ENCODE measurements at regions not wholly inside any gene's neighbourhood (a gene's known extent, or its start where the extent isn't known, plus 50 kb on each side); places are given as distances from the start of the nearest gene placed in this dataset.

DNA sequence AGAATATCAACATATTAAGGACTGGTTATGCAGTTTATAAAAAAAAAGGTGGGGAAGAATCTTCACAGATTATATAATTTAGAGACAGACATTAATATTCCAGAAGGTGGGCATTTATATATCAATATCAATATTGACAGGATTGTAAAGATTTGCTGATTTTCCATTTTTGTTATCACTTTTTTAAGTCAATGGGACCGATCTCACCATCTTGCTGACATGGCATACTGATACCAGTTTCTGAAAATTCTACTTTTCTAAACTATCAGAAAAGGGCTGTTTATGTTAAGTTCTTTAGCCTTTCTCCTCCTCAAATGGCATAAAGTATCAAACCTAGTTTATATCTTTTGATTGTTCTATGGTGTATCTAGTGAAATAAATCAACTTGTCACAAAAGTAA, 344.1 kb upstream of the SOX5 start:
- Histone ChIP-seq H3K4me3 (no peak overlapping the region), H3K27ac (ENCODE audit: extremely low read depth, low read depth, low read length) (no peak overlapping the region), H2AFZ (ENCODE audit: low read depth, low read length) (no peak overlapping the region), H3K4me1 (replicated peaks in 1 of 2; ENCODE audit: control insufficient read depth in 2 of 2, insufficient read depth in 2 of 2, low read length in 2 of 2) (no peaks in the 10 kb centered on the region), H3K4me2 (ENCODE audit: insufficient read depth, low read length) (no peak overlapping the region), H3K36me3 (ENCODE audit: control insufficient read depth, insufficient read depth, low read length) (no peaks in the 10 kb centered on the region), H3K9ac (ENCODE audit: insufficient read depth in 1 of 2, low read depth in 2 of 2, low read length in 2 of 2) (no peak overlapping the region), H3K79me2 (ENCODE audit: control insufficient read depth, insufficient read depth, low read length) (no peaks in the 10 kb centered on the region), H4K20me1 (replicated peaks; ENCODE audit: control insufficient read depth, insufficient read depth, low read length) (no peaks in the 10 kb centered on the region), H3K9me1 (ENCODE audit: control insufficient read depth, insufficient read depth, low read length) (no peaks in the 10 kb centered on the region), H3K27me3 (ENCODE audit: control insufficient read depth in 2 of 2, insufficient read depth in 2 of 2, low read length in 2 of 2) (peaks cover 8% of the 10 kb centered on the region in 2 experiments; a peak in 2 of 5 replicates), H3K9me3 (replicated peaks; ENCODE audit: control insufficient read depth, insufficient read depth, low read depth, low read length) (no peaks in the 10 kb centered on the region)
- ATAC-seq (no peak), DNase-seq (ENCODE audit: extremely low read depth in 1 of 4, low spot score in 3 of 4) (no peak), FAIRE-seq (no peak)
- in situ Hi-C loops (cut with MboI) = no loop called here
- intact Hi-C loops (cut with micrococcal nuclease) = no loop called here
- BruUV-seq (replicated peaks) = no TSS peak
- 0% methylated on average over 1 of the region's 1 CpG for WGBS (ENCODE audit: insufficient coverage, low coverage, missing lambda C conversion rate)
- POLR2A ChIA-PET = no interaction called here
- TF ChIP-seq ZNF316 (IDR thresholded peaks at IDR 0.05) = peak; percentile 37; the same call in 1 of the 2 replicates
- TF ChIP-seq, protein P1, sequence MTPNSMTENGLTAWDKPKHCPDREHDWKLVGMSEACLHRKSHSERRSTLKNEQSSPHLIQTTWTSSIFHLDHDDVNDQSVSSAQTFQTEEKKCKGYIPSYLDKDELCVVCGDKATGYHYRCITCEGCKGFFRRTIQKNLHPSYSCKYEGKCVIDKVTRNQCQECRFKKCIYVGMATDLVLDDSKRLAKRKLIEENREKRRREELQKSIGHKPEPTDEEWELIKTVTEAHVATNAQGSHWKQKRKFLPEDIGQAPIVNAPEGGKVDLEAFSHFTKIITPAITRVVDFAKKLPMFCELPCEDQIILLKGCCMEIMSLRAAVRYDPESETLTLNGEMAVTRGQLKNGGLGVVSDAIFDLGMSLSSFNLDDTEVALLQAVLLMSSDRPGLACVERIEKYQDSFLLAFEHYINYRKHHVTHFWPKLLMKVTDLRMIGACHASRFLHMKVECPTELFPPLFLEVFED (CRISPR knock-in tag; conservative IDR thresholded peaks at IDR 0.05) = no peak
- no peak for TF ChIP-seq SMARCE1 (IDR thresholded peaks at IDR 0.05)
- TF ChIP-seq C11orf30 (IDR thresholded peaks at IDR 0.05; ENCODE audit: low read depth) = 0 out of 2 replicates have a peak, but pooled peaks have one; percentile 8
- CTCF ChIA-PET (ENCODE audit: low intra/inter-chr PET ratio) = no interaction called here

GRCh38 chr12:24287963-24288362, 338.5 kb upstream of the SOX5 start:
- intact Hi-C loops (cut with micrococcal nuclease) = no loop called here
- TF ChIP-seq SRSF3 (IDR thresholded peaks at IDR 0.05; ENCODE audit: insufficient read depth, low read length) = no peak
- TF ChIP-seq KDM1A (IDR thresholded peaks at IDR 0.05) = no peak
- Histone ChIP-seq H3K4me2 (ENCODE audit: insufficient read depth, low read length) (no peak overlapping the region), H2AFZ (ENCODE audit: low read depth, low read length) (no peak overlapping the region), H3K4me3 (no peak overlapping the region), H3K27ac (ENCODE audit: extremely low read depth, low read depth, low read length) (no peak overlapping the region), H3K27me3 (ENCODE audit: control insufficient read depth in 2 of 2, insufficient read depth in 2 of 2, low read length in 2 of 2) (peaks cover 2 to 9% of the 10 kb centered on the region in 2 experiments; a peak in 3 of 5 replicates), H3K4me1 (replicated peaks in 1 of 2; ENCODE audit: control insufficient read depth in 2 of 2, insufficient read depth in 2 of 2, low read length in 2 of 2) (no peaks in the 10 kb centered on the region), H4K20me1 (replicated peaks; ENCODE audit: control insufficient read depth, insufficient read depth, low read length) (no peaks in the 10 kb centered on the region), H3K79me2 (ENCODE audit: control insufficient read depth, insufficient read depth, low read length) (no peaks in the 10 kb centered on the region), H3K9me3 (replicated peaks; ENCODE audit: control insufficient read depth, insufficient read depth, low read depth, low read length) (no peaks in the 10 kb centered on the region), H3K36me3 (ENCODE audit: control insufficient read depth, insufficient read depth, low read length) (no peaks in the 10 kb centered on the region), H3K9ac (ENCODE audit: insufficient read depth in 1 of 2, low read depth in 2 of 2, low read length in 2 of 2) (no peak overlapping the region), H3K9me1 (ENCODE audit: control insufficient read depth, insufficient read depth, low read length) (no peaks in the 10 kb centered on the region)
- CTCF ChIA-PET (ENCODE audit: low intra/inter-chr PET ratio) = no interaction called here
- POLR2A ChIA-PET = no interaction called here
- in situ Hi-C loops (cut with MboI) = no loop called here
- BruUV-seq (replicated peaks) = no TSS peak
- ATAC-seq (no peak), DNase-seq (ENCODE audit: extremely low read depth in 1 of 4, low spot score in 3 of 4) (no peak), FAIRE-seq (no peak)
- 0% methylated on average over 1 of the region's 1 CpG for WGBS (ENCODE audit: insufficient coverage, low coverage, missing lambda C conversion rate)
